GM12878 (cell line): ENCODE measurements at regions not wholly inside any gene's neighbourhood (a gene's known extent, or its start where the extent isn't known, plus 50 kb on each side); places are given as distances from the start of the nearest gene placed in this dataset.

Source experiments
- ATAC-seq: fragments of 200-7000 bp; cut with Tn5 transposase; 3 replicates; pipeline ENCODE4 v1.9.1; 2020; ENCODE audit warnings: mild to moderate bottlenecking, moderate library complexity
- BruUV-seq: library from RNA; stranded (reverse); fragments of 400-500 nt; replicated peaks from 2 replicates; lab custom pipeline; 2021; lab: Mats Ljungman, UMichigan
- CTCF ChIA-PET: fragments of 300-600 bp; sonication (Branson Sonifier 250); formaldehyde crosslinking; extraction: SDS; loops from one replicate; lab custom pipeline; 2021; ENCODE audit warnings: inconsistent platforms; lab: Yijun Ruan, JAX
- POLR2A ChIA-PET: fragments of 350-600 bp; formaldehyde crosslinking; extraction: SDS; loops from one replicate; lab custom pipeline; 2021; ENCODE audit warnings: inconsistent platforms; lab: Charles Lee
- RAD21 ChIA-PET: fragments of 300-600 bp; sonication (Branson Sonifier 250); formaldehyde crosslinking; loops from one replicate; lab custom pipeline; 2023; ENCODE audit warnings: antibody characterized with exemption; ENCODE audit not compliant: unreplicated experiment; lab: Charles Lee
- SMC1A ChIA-PET: fragments of 300-600 bp; sonication (Branson Sonifier 250); formaldehyde crosslinking; loops from one replicate; lab custom pipeline; 2023; ENCODE audit not compliant: unreplicated experiment, uncharacterized antibody; lab: Charles Lee
- DNase-seq: peaks from one replicate; pipeline ENCODE4 v3.0.0-alpha.2; 2011; ENCODE audit warnings: low read depth, low spot score
- FAIRE-seq: peaks from 3 replicates; lab custom pipeline; 2011; peaks lifted over from hg19 to GRCh38; lab: Jason Lieb, UNC
- H2AFZ ChIP-seq: 2 replicates; pipeline ENCODE4 v1.6.0; 2011; ENCODE audit warnings: low read depth, low read length, control low read depth; ENCODE audit not compliant: control insufficient read depth
- H3K27ac ChIP-seq: 2 replicates; pipeline ENCODE4 v1.5.1; 2011; ENCODE audit warnings: control low read depth; ENCODE audit not compliant: control insufficient read depth, insufficient read depth
- H3K27me3 ChIP-seq, 2 experiments: replicated peaks in 1 of 2; 2 replicates each; pipeline versions ENCODE4 v1.6.0 to v1.6.1; 2011; ENCODE audit warnings: low read length in 1 of 2; ENCODE audit not compliant: control insufficient read depth in 2 of 2, insufficient read depth in 2 of 2
- H3K36me3 ChIP-seq, 2 experiments: 2 replicates each; pipeline ENCODE4 v1.5.1; 2011; ENCODE audit warnings: low read length in 1 of 2; ENCODE audit not compliant: control insufficient read depth in 2 of 2, insufficient read depth in 2 of 2
- H3K4me1 ChIP-seq: 2 replicates; pipeline ENCODE4 v1.6.1; 2011; ENCODE audit warnings: mild to moderate bottlenecking, low read length, moderate library complexity, mixed read lengths; ENCODE audit not compliant: control insufficient read depth, insufficient read depth
- H3K4me2 ChIP-seq: 2 replicates; pipeline ENCODE4 v1.6.0; 2011; ENCODE audit warnings: control low read depth; ENCODE audit not compliant: control insufficient read depth, insufficient read depth
- H3K4me3 ChIP-seq: fragments of 200-600 bp; sonication (generic); 2 replicates; pipeline ENCODE4 v1.5.1; 2016
- H3K79me2 ChIP-seq: 2 replicates; pipeline ENCODE4 v1.6.0; 2011; ENCODE audit warnings: low read length; ENCODE audit not compliant: control insufficient read depth, insufficient read depth
- H3K9ac ChIP-seq: 2 replicates; pipeline ENCODE4 v1.8.0; 2011; ENCODE audit warnings: low read length, control low read depth, mixed read lengths; ENCODE audit not compliant: control insufficient read depth, insufficient read depth
- H3K9me3 ChIP-seq: replicated peaks from 3 replicates; pipeline ENCODE4 v1.5.1; 2011; ENCODE audit warnings: mild to moderate bottlenecking, low read length; ENCODE audit not compliant: control insufficient read depth, insufficient read depth
- H4K20me1 ChIP-seq: 2 replicates; pipeline ENCODE4 v1.6.0; 2011; ENCODE audit not compliant: control insufficient read depth, insufficient read depth
- EGR1 ChIP-seq, 2 experiments: IDR thresholded peaks; 1 replicate in 1 of 2; 2 replicates in 1 of 2; pipeline ENCODE4 v1.6.1; 2011 to 2012; ENCODE audit warnings: low read depth in 2 of 2, low read length in 2 of 2, borderline replicate concordance in 1 of 2, mild to moderate bottlenecking in 1 of 2, moderate library complexity in 1 of 2
- ESRRA ChIP-seq: IDR thresholded peaks from 2 replicates; pipeline ENCODE4 v1.6.1; 2012; ENCODE audit warnings: mild to moderate bottlenecking, low read length, improper control_type of control experiment
- HCFC1 ChIP-seq: fragments of 150-350 bp; IDR thresholded peaks from 2 replicates; pipeline ENCODE4 v1.6.1; 2014; ENCODE audit warnings: low read length
- IRF4 ChIP-seq: IDR thresholded peaks from 2 replicates; pipeline ENCODE4 v1.6.1; 2011; ENCODE audit warnings: low read depth, low read length
- MXI1 ChIP-seq: fragments of 150-350 bp; IDR thresholded peaks from 2 replicates; pipeline ENCODE4 v1.6.1; 2011; ENCODE audit warnings: low read depth, mild to moderate bottlenecking, inconsistent platforms, low read length, improper control_type of control experiment
- PAX8 ChIP-seq: fragments of 450-650 bp; IDR thresholded peaks from 2 replicates; pipeline ENCODE4 v1.6.1; 2017; ENCODE audit warnings: mild to moderate bottlenecking, moderate library complexity
- RB1 ChIP-seq: fragments of 450-650 bp; formaldehyde crosslinking; IDR thresholded peaks from 2 replicates; pipeline ENCODE4 v1.6.1; 2017; ENCODE audit warnings: mild to moderate bottlenecking, borderline replicate concordance
- SREBF2 ChIP-seq: IDR thresholded peaks from 2 replicates; pipeline ENCODE4 v1.6.1; 2012; ENCODE audit warnings: mild to moderate bottlenecking, low read length
- SRF ChIP-seq, 2 experiments: IDR thresholded peaks; 2 replicates each; pipeline ENCODE4 v1.6.1; 2011; ENCODE audit warnings: low read depth in 2 of 2, low read length in 2 of 2, mild to moderate bottlenecking in 1 of 2, moderate library complexity in 1 of 2
- WGBS: methylation state at CpG from one replicate; pipeline ENCODE4 v1.1.6; 2016; ENCODE audit warnings: low lambda C conversion rate; ENCODE audit not compliant: insufficient replicate concordance, insufficient coverage; ENCODE audit errors: missing lambda C conversion rate; 5-methylcytosine and 5-hydroxymethylcytosine counted together
- in situ Hi-C: fragments of 300-500 bp; cut with MboI; formaldehyde crosslinking; loops from 9 replicates; pipeline ENCODE4 v1.14.3; 2018; ENCODE audit warnings: mixed read lengths
- intact Hi-C: fragments of 100-400 bp; cut with micrococcal nuclease; formaldehyde crosslinking; loops from one replicate; pipeline ENCODE4 v1.14.2; 2022; ENCODE audit not compliant: unreplicated experiment
- TF ChIP-seq, protein P1 (sequence below): IDR thresholded peaks from 2 replicates; pipeline ENCODE4 v1.6.1; 2012; ENCODE audit warnings: mild to moderate bottlenecking, low read depth, low read length
- TF ChIP-seq, protein P2 (sequence below): IDR thresholded peaks from 2 replicates; pipeline ENCODE4 v1.6.1; 2012; ENCODE audit warnings: improper control_type of control experiment, low read depth, low read length; ENCODE audit not compliant: insufficient replicate concordance
- TF ChIP-seq, protein P3 (sequence below): fragments of 450-650 bp; IDR thresholded peaks from 2 replicates; pipeline ENCODE4 v1.6.1; 2017; ENCODE audit warnings: mild to moderate bottlenecking, moderate library complexity

DNA sequence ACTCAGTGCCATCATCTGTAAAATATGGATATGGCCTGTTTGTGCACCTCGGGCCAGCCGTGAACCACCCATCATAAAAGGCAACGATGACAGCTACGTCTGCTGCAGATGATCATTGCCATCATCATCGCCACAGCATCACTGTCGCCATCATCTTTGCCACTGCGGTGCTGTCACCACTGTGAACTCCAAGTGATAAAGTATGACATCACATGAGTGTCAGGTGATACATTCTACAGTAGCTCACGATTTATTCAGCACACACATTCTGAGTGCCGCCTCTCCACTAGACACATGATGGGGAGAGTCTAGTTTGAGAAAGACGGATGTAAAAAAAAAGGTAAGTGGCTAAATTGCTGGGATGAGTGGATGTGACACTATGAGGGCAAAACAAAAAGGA lies 755.4 kb upstream of the RAB6C start:
- intact Hi-C loops (no loop called here), in situ Hi-C loops (no loop called here)
- ATAC-seq, result no peak
- ChIA-PET SMC1A (interaction anchor here (0.6 kb wide), 1 partner anchor 402 kb away, joined by 3 read pairs; no protein-coding TSS in a partner anchor), CTCF (no interaction called here), RAD21 (no interaction called here), POLR2A (no interaction called here)
- WGBS, result 49% methylated on average over 10 of the region's 10 CpGs
- no peaks in the 10 kb centered on the region for H3K27me3 ChIP-seq
- H3K79me2 ChIP-seq, result no peaks in the 10 kb centered on the region
- BruUV-seq, result no TSS peak
- DNase-seq, result no peak
- no peaks in the 10 kb centered on the region for H3K36me3 ChIP-seq
- FAIRE-seq, result no peak
- H4K20me1 ChIP-seq, result no peaks in the 10 kb centered on the region
- no peak overlapping the region for H3K4me2 ChIP-seq
- no peak overlapping the region for H3K27ac ChIP-seq
- no peak overlapping the region for H2AFZ ChIP-seq
- H3K9ac ChIP-seq, result no peak overlapping the region
- H3K4me1 ChIP-seq, result no peaks in the 10 kb centered on the region
- H3K9me3 ChIP-seq, result no peaks in the 10 kb centered on the region
- H3K4me3 ChIP-seq, result no peak overlapping the region
- no peak for TF ChIP-seq RB1
- no peak for TF ChIP-seq MXI1
- TF ChIP-seq PAX8, result no peak
- TF ChIP-seq, protein P1, sequence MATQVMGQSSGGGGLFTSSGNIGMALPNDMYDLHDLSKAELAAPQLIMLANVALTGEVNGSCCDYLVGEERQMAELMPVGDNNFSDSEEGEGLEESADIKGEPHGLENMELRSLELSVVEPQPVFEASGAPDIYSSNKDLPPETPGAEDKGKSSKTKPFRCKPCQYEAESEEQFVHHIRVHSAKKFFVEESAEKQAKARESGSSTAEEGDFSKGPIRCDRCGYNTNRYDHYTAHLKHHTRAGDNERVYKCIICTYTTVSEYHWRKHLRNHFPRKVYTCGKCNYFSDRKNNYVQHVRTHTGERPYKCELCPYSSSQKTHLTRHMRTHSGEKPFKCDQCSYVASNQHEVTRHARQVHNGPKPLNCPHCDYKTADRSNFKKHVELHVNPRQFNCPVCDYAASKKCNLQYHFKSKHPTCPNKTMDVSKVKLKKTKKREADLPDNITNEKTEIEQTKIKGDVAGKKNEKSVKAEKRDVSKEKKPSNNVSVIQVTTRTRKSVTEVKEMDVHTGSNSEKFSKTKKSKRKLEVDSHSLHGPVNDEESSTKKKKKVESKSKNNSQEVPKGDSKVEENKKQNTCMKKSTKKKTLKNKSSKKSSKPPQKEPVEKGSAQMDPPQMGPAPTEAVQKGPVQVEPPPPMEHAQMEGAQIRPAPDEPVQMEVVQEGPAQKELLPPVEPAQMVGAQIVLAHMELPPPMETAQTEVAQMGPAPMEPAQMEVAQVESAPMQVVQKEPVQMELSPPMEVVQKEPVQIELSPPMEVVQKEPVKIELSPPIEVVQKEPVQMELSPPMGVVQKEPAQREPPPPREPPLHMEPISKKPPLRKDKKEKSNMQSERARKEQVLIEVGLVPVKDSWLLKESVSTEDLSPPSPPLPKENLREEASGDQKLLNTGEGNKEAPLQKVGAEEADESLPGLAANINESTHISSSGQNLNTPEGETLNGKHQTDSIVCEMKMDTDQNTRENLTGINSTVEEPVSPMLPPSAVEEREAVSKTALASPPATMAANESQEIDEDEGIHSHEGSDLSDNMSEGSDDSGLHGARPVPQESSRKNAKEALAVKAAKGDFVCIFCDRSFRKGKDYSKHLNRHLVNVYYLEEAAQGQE, result no peak
- no peak for TF ChIP-seq EGR1 (IDR thresholded peaks at IDR 0.05; ENCODE audit: borderline replicate concordance in 1 of 2, low read depth in 2 of 2, low read length in 2 of 2)
- no peak for TF ChIP-seq HCFC1
- TF ChIP-seq, protein P2, sequence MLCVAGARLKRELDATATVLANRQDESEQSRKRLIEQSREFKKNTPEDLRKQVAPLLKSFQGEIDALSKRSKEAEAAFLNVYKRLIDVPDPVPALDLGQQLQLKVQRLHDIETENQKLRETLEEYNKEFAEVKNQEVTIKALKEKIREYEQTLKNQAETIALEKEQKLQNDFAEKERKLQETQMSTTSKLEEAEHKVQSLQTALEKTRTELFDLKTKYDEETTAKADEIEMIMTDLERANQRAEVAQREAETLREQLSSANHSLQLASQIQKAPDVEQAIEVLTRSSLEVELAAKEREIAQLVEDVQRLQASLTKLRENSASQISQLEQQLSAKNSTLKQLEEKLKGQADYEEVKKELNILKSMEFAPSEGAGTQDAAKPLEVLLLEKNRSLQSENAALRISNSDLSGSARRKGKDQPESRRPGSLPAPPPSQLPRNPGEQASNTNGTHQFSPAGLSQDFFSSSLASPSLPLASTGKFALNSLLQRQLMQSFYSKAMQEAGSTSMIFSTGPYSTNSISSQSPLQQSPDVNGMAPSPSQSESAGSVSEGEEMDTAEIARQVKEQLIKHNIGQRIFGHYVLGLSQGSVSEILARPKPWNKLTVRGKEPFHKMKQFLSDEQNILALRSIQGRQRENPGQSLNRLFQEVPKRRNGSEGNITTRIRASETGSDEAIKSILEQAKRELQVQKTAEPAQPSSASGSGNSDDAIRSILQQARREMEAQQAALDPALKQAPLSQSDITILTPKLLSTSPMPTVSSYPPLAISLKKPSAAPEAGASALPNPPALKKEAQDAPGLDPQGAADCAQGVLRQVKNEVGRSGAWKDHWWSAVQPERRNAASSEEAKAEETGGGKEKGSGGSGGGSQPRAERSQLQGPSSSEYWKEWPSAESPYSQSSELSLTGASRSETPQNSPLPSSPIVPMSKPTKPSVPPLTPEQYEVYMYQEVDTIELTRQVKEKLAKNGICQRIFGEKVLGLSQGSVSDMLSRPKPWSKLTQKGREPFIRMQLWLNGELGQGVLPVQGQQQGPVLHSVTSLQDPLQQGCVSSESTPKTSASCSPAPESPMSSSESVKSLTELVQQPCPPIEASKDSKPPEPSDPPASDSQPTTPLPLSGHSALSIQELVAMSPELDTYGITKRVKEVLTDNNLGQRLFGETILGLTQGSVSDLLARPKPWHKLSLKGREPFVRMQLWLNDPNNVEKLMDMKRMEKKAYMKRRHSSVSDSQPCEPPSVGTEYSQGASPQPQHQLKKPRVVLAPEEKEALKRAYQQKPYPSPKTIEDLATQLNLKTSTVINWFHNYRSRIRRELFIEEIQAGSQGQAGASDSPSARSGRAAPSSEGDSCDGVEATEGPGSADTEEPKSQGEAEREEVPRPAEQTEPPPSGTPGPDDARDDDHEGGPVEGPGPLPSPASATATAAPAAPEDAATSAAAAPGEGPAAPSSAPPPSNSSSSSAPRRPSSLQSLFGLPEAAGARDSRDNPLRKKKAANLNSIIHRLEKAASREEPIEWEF, result no peak
- no peak for TF ChIP-seq SREBF2
- TF ChIP-seq SRF (IDR thresholded peaks at IDR 0.05; ENCODE audit: low read depth in 2 of 2, low read length in 2 of 2), result no peak
- TF ChIP-seq, protein P3, sequence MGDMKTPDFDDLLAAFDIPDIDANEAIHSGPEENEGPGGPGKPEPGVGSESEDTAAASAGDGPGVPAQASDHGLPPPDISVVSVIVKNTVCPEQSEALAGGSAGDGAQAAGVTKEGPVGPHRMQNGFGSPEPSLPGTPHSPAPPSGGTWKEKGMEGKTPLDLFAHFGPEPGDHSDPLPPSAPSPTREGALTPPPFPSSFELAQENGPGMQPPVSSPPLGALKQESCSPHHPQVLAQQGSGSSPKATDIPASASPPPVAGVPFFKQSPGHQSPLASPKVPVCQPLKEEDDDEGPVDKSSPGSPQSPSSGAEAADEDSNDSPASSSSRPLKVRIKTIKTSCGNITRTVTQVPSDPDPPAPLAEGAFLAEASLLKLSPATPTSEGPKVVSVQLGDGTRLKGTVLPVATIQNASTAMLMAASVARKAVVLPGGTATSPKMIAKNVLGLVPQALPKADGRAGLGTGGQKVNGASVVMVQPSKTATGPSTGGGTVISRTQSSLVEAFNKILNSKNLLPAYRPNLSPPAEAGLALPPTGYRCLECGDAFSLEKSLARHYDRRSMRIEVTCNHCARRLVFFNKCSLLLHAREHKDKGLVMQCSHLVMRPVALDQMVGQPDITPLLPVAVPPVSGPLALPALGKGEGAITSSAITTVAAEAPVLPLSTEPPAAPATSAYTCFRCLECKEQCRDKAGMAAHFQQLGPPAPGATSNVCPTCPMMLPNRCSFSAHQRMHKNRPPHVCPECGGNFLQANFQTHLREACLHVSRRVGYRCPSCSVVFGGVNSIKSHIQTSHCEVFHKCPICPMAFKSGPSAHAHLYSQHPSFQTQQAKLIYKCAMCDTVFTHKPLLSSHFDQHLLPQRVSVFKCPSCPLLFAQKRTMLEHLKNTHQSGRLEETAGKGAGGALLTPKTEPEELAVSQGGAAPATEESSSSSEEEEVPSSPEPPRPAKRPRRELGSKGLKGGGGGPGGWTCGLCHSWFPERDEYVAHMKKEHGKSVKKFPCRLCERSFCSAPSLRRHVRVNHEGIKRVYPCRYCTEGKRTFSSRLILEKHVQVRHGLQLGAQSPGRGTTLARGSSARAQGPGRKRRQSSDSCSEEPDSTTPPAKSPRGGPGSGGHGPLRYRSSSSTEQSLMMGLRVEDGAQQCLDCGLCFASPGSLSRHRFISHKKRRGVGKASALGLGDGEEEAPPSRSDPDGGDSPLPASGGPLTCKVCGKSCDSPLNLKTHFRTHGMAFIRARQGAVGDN, result no peak
- TF ChIP-seq ESRRA, result no peak
- TF ChIP-seq IRF4, result no peak
